Fibroblast of skin of left biceps (primary cell): ENCODE measurements at regions not wholly inside any gene's neighbourhood (a gene's known extent, or its start where the extent isn't known, plus 50 kb on each side); places are given as distances from the start of the nearest gene placed in this dataset.

ENCODE experiments used
- DNase-seq, 2 experiments: peaks; one replicate each; pipeline ENCODE4 v3.0.0-alpha.2; 2013; ENCODE audit warnings: low read depth in 2 of 2

GRCh38 chr11:134749040-134749839 is 337.2 kb upstream of the B3GAT1 start:
- no peak for DNase-seq

- no peak for DNase-seq
Measured at GRCh38 chr11:134746609-134747008, 334.6 kb upstream of the B3GAT1 start.

- no peak for DNase-seq
Measured at GRCh38 chr11:134745456-134745855, 333.4 kb upstream of the B3GAT1 start.

- DNase-seq = no peak
Measured at GRCh38 chr11:134743820-134744195, 331.8 kb upstream of the B3GAT1 start.

GRCh38 chr11:134742956-134743819 is 331.1 kb upstream of the B3GAT1 start:
- DNase-seq = no peak

- DNase-seq = no peak
Measured at GRCh38 chr11:134742224-134742612, 330.2 kb upstream of the B3GAT1 start.

- DNase-seq = no peak
Measured at GRCh38 chr11:134741453-134742223, 329.6 kb upstream of the B3GAT1 start.

GRCh38 chr11:134740590-134741261 is 328.7 kb upstream of the B3GAT1 start:
- DNase-seq = no peak

GRCh38 chr11:134739136-134739535 is 327.1 kb upstream of the B3GAT1 start:
- no peak for DNase-seq

GRCh38 chr11:134738581-134738980 is 326.5 kb upstream of the B3GAT1 start:
- no peak for DNase-seq

GRCh38 chr11:134737563-134738510 is 325.8 kb upstream of the B3GAT1 start:
- no peak for DNase-seq

GRCh38 chr11:134736251-134736947 is 324.4 kb upstream of the B3GAT1 start:
- DNase-seq = no peak

- no peak for DNase-seq
Measured at GRCh38 chr11:134734894-134735293, 322.9 kb upstream of the B3GAT1 start.

GRCh38 chr11:134734141-134734845 is 322.3 kb upstream of the B3GAT1 start:
- DNase-seq = no peak

- no peak for DNase-seq
Measured at GRCh38 chr11:134733646-134734045, 321.6 kb upstream of the B3GAT1 start.

GRCh38 chr11:134731213-134731961 is 319.3 kb upstream of the B3GAT1 start:
- no peak for DNase-seq

GRCh38 chr11:134730561-134731212 is 318.6 kb upstream of the B3GAT1 start:
- DNase-seq = no peak

GRCh38 chr11:134730101-134730500 is 318.1 kb upstream of the B3GAT1 start:
- no peak for DNase-seq
